Pulmonary artery endothelial cell (primary cell): ENCODE measurements at regions not wholly inside any gene's neighbourhood (a gene's known extent, or its start where the extent isn't known, plus 50 kb on each side); places are given as distances from the start of the nearest gene placed in this dataset.
A peak's percentile ranks its signal among the peaks of the same experiment; 100 is the strongest.
"Not testable (repeated sequence)": the region's sequence is repeated elsewhere in the genome, so short reads cannot be mapped to it uniquely, and the experiment has no call there.

Experiments
- DNase-seq: peaks from one replicate; pipeline ENCODE4 v3.0.0-alpha.2; 2011; ENCODE audit warnings: low read depth, low spot score

GRCh38 chr9:71508141-71508540, 260.2 kb downstream of the CEMIP2 start:
- not testable (repeated sequence) for DNase-seq

GRCh38 chr9:71506821-71507220, 261.5 kb downstream of the CEMIP2 start:
- no peak for DNase-seq

GRCh38 chr9:71504636-71505035, 263.7 kb downstream of the CEMIP2 start:
- DNase-seq, result no peak

- no peak for DNase-seq
These were observed 269.6 kb downstream of the CEMIP2 start for GRCh38 chr9:71498691-71499090.

GRCh38 chr9:71490810-71491209, 277.5 kb downstream of the CEMIP2 start:
- DNase-seq, result no peak

GRCh38 chr9:71487061-71487460, 281.3 kb downstream of the CEMIP2 start:
- DNase-seq, result no peak

- no peak for DNase-seq
These were observed 283.0 kb downstream of the CEMIP2 start for GRCh38 chr9:71485326-71485725.

GRCh38 chr9:71483436-71483835, 284.9 kb downstream of the CEMIP2 start:
- DNase-seq, result no peak

GRCh38 chr9:71479621-71480020, 288.7 kb downstream of the CEMIP2 start:
- DNase-seq, result no peak

GRCh38 chr9:71472400-71472799, 295.9 kb downstream of the CEMIP2 start:
- DNase-seq, result no peak

- DNase-seq, result no peak
These were observed 302.9 kb downstream of the CEMIP2 start for GRCh38 chr9:71465392-71465791.

- DNase-seq, result no peak
These were observed 309.2 kb downstream of the CEMIP2 start for GRCh38 chr9:71459082-71459481.

- peak; percentile 7 for DNase-seq
These were observed 321.6 kb downstream of the CEMIP2 start for GRCh38 chr9:71446473-71447411.

- no peak for DNase-seq
These were observed 322.2 kb downstream of the CEMIP2 start for GRCh38 chr9:71446106-71446472.

GRCh38 chr9:71442937-71443336, 321.5 kb upstream of the TRPM3 start:
- DNase-seq, result no peak

- DNase-seq, result no peak
These were observed 319.8 kb upstream of the TRPM3 start for GRCh38 chr9:71441266-71441665.

- no peak for DNase-seq
These were observed 310.5 kb upstream of the TRPM3 start for GRCh38 chr9:71431931-71432330.

- DNase-seq, result not testable (repeated sequence)
These were observed 285.9 kb upstream of the TRPM3 start for GRCh38 chr9:71407341-71407740.

GRCh38 chr9:71403106-71403505, 281.7 kb upstream of the TRPM3 start:
- no peak for DNase-seq

- DNase-seq, result no peak
These were observed 271.6 kb upstream of the TRPM3 start for GRCh38 chr9:71393005-71393404.

GRCh38 chr9:71384343-71384742, 262.9 kb upstream of the TRPM3 start:
- no peak for DNase-seq

GRCh38 chr9:71383308-71383940, 262.0 kb upstream of the TRPM3 start:
- DNase-seq, result no peak

- no peak for DNase-seq
These were observed 246.7 kb upstream of the TRPM3 start for GRCh38 chr9:71368157-71368556.
